Left cardiac atrium (tissue), 4 donors: ENCODE measurements at regions not wholly inside any gene's neighbourhood (a gene's known extent, or its start where the extent isn't known, plus 50 kb on each side); places are given as distances from the start of the nearest gene placed in this dataset.

Experiments
- ATAC-seq, 2 donors: fragments of 200-7000 bp; cut with Tn5 transposase; one replicate each; pipeline ENCODE4 v1.9.1; 2020; ENCODE audit warnings: mild to moderate bottlenecking in 2 of 2, moderate library complexity in 2 of 2
- DNase-seq: peaks from one replicate; pipeline ENCODE4 v3.0.0-alpha.2; 2020
- intact Hi-C, 2 donors: fragments of 100-400 bp; cut with DNase I; formaldehyde crosslinking; loops; one replicate each; pipeline versions ENCODE4 v1.14.1 to v1.15.1; 2022 to 2023
- donor health status: DM: no; HTN: yes; CAD: no.
- donor health status: DM: no; HTN: yes; CAD: no; lungs with severe emphysema.
- donor health status: DM: yes; HTN: yes; CAD: no.
- donor health status: Dilated cardiomyopathy.

- DNase-seq: no peak
- no peak for ATAC-seq
- intact Hi-C loops: no loop called here
Observed at GRCh38 chr10:78838141-78838657, 230.6 kb upstream of the ZMIZ1 start.

GRCh38 chr10:78843495-78843894, 225.3 kb upstream of the ZMIZ1 start:
- intact Hi-C loops: no loop called here
- no peak for DNase-seq
- ATAC-seq: no peak

- ATAC-seq: no peak
Observed at GRCh38 chr10:78844960-78845607, 223.7 kb upstream of the ZMIZ1 start.

GRCh38 chr10:78846071-78846470, 222.7 kb upstream of the ZMIZ1 start:
- ATAC-seq: no peak

More at GRCh38 chr10:78844960-78845607, 223.7 kb upstream of the ZMIZ1 start:
- no peak for DNase-seq
- intact Hi-C loops: no loop called here

GRCh38 chr10:78846760-78847159, 222.0 kb upstream of the ZMIZ1 start:
- peak; percentile 87 to 88 for ATAC-seq
- DNase-seq: peak; percentile 44
- intact Hi-C loops: no loop called here

More at GRCh38 chr10:78846071-78846470, 222.7 kb upstream of the ZMIZ1 start:
- DNase-seq: no peak
- intact Hi-C loops: no loop called here

- no peak for ATAC-seq
- intact Hi-C loops: no loop called here
- no peak for DNase-seq
Observed at GRCh38 chr10:78847485-78847884, 221.3 kb upstream of the ZMIZ1 start.

GRCh38 chr10:78849115-78849514, 219.7 kb upstream of the ZMIZ1 start:
- intact Hi-C loops: no loop called here
- DNase-seq (no peak), ATAC-seq (no peak)

- DNase-seq: no peak
- intact Hi-C loops: loop anchor here (5.0 to 10.0 kb wide), 2 partner anchors 343 to 345 kb away; no protein-coding TSS in a partner anchor
Observed at GRCh38 chr10:78849731-78850130, 219.0 kb upstream of the ZMIZ1 start.

GRCh38 chr10:78850644-78851435, 217.9 kb upstream of the ZMIZ1 start:
- intact Hi-C loops: loop anchor here (5.0 to 10.0 kb wide), 2 partner anchors 341 to 344 kb away; no protein-coding TSS in a partner anchor
- no peak for DNase-seq
- no peak for ATAC-seq

More at GRCh38 chr10:78849731-78850130, 219.0 kb upstream of the ZMIZ1 start:
- no peak for ATAC-seq

GRCh38 chr10:78851647-78852046, 217.1 kb upstream of the ZMIZ1 start:
- DNase-seq: no peak
- ATAC-seq: no peak
- intact Hi-C loops: loop anchor here (5.0 to 10.0 kb wide), 2 partner anchors 341 to 343 kb away; no protein-coding TSS in a partner anchor

GRCh38 chr10:78852466-78853240, 216.1 kb upstream of the ZMIZ1 start:
- intact Hi-C loops: loop anchor here (5.0 to 10.0 kb wide), 2 partner anchors 340 to 342 kb away; no protein-coding TSS in a partner anchor
- DNase-seq (no peak), ATAC-seq (no peak)

- DNase-seq (no peak), ATAC-seq (no peak)
- intact Hi-C loops: loop anchor here (5.0 to 10.0 kb wide), 2 partner anchors 338 to 341 kb away; no protein-coding TSS in a partner anchor
Observed at GRCh38 chr10:78853864-78854263, 214.9 kb upstream of the ZMIZ1 start.

- DNase-seq (peak; percentile 66), ATAC-seq (peak; percentile 87 to 91)
- intact Hi-C loops: loop anchor here in 1 of 2 donors (10.0 kb wide), 1 partner anchor 338 kb away; no protein-coding TSS in a partner anchor
Observed at GRCh38 chr10:78856421-78856820, 212.3 kb upstream of the ZMIZ1 start.

- ATAC-seq (no peak), DNase-seq (no peak)
- intact Hi-C loops: loop anchor here in 1 of 2 donors (10.0 kb wide), 1 partner anchor 338 kb away; no protein-coding TSS in a partner anchor
Observed at GRCh38 chr10:78857193-78857592, 211.6 kb upstream of the ZMIZ1 start.

GRCh38 chr10:78859266-78859665, 209.5 kb upstream of the ZMIZ1 start:
- ATAC-seq (no peak), DNase-seq (no peak)
- intact Hi-C loops: loop anchor here in 1 of 2 donors (10.0 kb wide), 1 partner anchor 336 kb away; no protein-coding TSS in a partner anchor

- intact Hi-C loops: loop anchor here in 1 of 2 donors (10.0 kb wide), 1 partner anchor 335 kb away; no protein-coding TSS in a partner anchor
- no peak for DNase-seq
- no peak for ATAC-seq
Observed at GRCh38 chr10:78859769-78860168, 209.0 kb upstream of the ZMIZ1 start.

GRCh38 chr10:78860260-78860914, 208.4 kb upstream of the ZMIZ1 start:
- ATAC-seq (no peak), DNase-seq (no peak)
- intact Hi-C loops: no loop called here

- no peak for DNase-seq
- intact Hi-C loops: no loop called here
- ATAC-seq: no peak
Observed at GRCh38 chr10:78861529-78862327, 207.0 kb upstream of the ZMIZ1 start.
